Retina (tissue), 1 donor: ENCODE measurements at regions not wholly inside any gene's neighbourhood (a gene's known extent, or its start where the extent isn't known, plus 50 kb on each side); places are given as distances from the start of the nearest gene placed in this dataset.

Experiments used
- DNase-seq: peaks from one replicate; pipeline ENCODE4 v3.0.0-alpha.2; 2016

DNA sequence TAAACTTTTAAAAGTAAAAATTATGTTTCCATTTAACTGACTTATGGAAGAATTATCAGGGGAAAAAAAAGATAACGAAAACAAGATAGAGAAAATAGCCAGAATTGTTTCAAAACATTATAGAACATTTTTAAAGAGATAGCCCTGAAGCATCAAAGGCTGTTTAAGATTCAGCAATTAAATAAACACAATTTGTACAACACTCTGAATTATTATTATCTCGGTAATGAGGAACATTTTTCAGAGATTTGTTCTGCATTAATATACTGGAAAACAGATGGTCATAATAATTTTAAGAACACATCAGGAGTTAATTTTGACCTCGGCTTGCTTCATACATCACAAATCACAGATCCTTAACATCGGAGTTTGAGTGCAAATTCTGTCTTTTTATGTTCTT is 643.8 kb downstream of the SORCS1 start:
- DNase-seq, result no peak

DNA sequence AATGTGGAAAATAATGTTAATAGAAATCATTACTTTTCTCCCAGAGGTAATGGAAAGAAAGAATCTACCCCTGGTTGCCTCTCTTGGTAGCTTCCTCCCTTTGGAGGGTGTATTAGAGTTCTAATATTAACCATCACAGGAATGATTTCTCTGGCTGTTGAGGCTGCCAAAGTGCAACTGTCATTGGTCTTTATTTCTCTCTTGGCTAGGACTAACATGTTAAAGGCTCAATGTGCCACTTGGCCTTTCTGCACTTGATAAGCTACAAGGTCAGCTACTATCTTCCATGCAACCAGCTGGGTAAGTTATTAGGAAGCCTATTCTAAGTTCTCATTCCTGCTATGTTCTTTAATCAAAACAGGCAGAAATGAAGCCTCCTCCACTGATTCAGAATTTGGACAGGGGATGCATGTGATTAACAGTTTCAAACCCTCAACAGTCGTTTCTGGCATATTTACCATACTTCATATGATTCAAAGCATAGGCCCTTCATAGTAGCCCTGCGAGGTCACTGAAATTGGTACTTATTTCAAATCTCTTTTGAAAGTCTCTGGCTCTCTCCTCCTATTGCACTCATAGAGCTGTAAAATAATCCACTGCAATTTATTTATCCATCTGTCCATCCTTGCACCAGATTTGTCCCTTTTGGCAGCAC is 645.0 kb downstream of the SORCS1 start:
- no peak for DNase-seq

DNA sequence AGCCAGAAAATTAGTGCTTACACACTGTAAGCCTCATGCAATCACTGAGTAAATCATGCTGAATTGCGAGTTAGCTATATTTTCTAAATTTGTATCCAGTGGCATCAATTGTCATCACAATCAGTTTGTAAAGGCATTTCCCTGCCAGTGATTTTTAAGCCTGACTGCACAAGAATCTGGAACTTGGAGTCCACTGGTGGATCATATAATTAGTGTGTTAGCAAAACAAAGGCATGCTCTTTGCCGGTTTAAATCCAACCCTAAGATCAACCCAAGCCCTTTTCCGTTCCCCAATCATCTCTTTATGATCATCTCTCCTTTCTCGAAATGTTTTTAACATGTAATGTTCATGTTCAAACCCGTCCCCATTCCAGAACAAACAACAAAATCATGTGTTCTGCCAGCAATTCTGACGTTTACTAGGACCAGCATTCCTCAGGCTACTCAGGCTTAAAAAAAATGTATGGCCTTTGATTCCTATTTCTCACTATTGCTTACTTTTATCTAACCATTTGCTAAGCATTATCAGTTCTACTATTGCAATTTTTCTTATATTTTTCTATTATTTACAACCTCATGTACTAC is 649.2 kb downstream of the SORCS1 start:
- peak; percentile 46 for DNase-seq

DNA sequence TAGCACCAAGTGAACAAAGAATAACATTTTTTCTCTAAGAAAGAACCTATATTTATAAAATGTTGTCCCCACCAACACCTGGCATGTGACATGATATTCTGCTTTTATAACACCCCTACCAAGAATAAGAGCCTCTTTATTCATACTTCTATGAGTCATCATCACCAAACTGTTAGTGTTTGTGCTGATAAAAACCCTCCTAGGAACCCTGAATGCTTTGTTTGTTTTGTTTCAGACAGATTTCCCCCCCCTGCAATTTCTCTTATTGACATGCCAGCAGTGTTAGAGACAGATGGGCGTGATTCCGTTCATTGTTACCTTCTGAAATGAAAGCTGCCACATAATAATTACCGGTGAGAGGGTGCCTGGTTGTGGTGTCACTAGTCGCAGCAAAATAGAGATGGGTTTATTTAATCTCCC is 651.1 kb downstream of the SORCS1 start:
- DNase-seq, result no peak

DNA sequence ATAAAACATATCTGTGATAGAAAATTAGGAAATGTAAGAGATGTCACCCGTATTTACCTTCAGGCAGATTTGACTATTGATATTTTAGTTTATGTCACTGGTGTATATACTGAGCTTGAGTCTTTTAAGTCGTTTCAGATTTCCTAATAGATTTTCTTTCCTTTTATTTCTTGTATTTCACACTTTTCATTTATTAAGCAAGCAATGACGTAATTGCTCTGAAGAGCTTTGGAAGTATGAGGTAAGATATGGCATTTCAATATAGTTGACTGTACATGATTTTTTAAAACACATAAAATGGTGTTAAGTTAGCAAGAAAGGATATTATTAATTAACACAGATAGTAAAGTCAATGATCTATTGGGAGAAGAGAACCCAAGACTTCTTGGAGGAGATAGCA is 652.6 kb downstream of the SORCS1 start:
- DNase-seq, result no peak

DNA sequence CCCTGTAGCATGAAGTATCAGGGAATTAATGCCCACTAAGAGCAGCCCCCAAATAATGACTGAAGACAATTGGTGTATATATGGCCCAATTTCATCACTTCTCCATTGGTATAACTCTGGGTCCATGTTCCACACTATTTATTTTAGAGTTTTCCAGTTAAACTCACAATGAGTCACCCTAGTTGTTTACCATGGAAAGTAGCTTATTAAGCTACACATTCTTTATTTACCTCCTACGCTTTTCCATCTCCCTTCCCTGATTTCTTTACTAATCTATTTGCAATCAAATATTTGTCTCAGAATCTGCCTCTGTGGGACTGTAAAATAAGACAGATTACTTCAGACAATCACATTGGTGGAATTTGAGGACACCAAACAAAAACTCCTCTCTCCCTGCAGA is 655.6 kb downstream of the SORCS1 start:
- DNase-seq, result no peak

DNA sequence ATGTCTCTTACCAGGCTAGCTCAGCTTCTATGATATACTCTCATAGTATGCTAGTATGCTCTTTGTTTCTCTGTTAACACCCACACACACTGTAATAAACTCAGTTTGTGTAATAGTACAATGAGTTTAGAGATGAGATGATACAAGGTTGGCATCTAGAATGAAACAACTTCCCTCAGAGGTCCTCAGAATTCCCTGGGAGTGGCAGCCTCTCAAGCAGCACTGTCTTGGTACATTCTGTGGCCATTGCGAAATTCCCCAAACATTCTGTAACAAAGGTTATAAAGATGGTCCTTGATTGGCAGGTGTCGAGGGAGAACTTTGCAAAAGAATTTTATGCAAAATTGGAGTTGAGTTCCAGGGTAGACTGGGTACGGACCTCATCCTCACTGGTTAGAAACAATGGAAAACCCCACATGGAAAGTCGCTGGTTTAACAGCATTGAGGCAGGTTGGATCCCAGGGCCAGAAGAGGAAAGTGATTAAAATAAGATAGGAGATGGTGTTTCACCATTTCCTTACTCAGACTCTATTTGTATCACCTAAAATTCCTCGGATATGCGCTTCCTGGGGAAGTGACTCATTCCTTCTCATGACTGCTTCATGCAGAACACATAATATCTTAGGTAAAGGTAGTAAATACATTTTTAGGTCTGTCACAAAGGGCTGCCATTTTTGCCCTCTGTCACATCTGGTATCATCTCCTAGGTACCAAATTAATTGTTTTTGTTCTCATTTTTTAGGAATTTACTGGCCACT is 657.8 kb downstream of the SORCS1 start:
- no peak for DNase-seq

DNA sequence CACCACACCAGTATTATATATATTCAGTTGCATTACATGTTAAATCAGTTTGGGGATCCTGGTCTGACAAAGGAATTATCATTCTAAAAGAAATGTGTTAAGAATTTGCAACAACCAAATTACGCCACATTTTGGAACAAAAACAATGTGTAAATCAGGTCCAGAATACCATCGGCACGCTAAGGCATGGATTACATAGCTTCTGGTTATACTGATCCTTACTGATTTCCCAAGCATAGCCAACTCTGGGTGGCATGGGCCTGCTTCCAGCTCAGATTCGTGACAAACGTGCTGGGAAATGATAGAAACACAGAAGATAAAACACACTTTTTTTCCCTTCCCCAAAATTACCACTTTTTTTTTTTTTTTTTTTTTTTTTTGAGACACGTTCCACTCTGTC is 660.0 kb downstream of the SORCS1 start:
- DNase-seq, result no peak

DNA sequence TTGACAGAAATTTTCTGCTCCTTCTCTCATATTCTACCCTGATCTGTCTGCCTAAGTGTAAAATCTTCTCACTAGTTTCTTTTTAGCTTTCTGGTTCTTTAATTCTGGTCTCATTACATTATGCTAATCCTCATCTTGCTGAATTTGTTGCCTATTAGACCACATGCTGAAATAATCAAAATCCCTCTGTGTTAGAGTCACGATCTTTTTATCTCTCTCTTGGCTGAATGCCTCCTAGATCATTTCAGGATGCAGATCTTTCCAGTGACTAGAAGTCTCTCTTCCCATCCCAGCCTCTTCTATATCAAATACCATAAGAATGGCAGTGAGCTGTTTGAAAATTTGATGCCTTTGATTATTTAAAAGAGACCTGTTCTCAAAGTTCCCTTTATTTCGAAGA is 661.9 kb downstream of the SORCS1 start:
- no peak for DNase-seq

DNA sequence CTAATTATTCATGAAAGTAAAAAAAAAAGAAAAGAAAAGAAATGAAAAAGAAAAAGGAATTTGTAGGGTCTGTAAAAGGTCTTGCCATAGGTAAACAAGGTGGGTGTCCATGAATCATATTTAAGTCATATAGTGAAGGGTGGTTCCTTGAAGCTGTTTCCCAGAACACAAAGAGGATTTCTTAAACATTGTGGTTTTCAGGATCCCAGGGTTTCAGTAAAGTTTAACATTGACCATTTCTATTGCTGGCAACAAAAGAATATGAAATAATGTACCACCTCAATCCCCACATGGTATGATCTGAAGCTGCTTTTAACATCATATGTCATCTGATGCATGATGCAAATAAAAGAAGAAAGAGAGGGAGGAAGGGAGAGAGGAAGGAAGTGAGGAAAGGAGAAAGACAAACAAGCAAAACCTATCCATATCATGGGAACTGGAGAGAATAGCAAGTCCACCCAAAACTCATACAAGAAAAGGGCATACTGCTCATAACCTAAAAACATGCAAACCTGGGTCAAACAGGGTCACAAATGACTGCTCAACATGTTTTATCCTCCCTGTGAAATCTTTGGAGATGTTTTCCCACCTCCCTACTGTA is 663.5 kb downstream of the SORCS1 start:
- no peak for DNase-seq

DNA sequence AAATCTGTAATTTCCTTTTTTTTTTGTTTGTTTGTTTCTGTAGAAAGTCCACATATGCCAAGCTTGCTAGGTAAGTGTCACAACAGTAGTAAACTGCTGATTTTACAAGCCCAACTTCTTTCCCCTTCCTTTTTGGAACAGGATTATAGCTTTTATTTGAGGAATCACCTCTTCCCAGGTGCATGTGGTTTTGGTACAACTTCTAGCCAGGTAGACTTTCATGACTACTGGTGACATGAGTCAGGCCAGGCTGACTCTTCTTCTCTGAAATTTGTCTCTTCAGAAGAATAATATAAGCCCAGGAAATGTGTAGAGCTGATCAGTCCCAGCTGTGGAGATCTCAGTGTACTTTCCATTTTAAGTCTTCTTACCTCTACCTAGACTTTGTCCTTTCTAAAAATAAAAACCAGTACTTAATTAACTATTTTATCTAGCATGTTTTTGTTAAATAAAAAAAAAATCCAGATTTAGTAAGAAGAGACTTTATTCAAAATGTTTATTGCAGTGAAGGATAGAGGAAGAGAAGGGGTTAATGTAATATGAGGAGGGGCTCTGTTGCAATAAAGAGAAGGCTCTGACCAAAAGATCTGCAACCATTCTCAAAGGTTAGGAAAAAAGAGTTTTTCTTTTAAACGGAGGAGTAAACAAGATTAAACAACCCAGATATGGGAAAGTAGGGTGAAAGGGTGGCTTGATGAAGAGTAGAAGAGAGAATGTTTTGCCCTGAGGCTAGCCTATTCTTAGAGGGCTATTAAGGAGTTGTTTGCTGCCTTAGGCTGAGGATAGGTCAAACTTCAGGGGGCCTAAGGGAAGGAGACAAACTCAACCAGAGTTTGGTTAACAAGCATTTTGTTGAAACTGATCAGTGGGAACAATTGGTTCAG is 664.2 kb downstream of the SORCS1 start:
- no peak for DNase-seq

DNA sequence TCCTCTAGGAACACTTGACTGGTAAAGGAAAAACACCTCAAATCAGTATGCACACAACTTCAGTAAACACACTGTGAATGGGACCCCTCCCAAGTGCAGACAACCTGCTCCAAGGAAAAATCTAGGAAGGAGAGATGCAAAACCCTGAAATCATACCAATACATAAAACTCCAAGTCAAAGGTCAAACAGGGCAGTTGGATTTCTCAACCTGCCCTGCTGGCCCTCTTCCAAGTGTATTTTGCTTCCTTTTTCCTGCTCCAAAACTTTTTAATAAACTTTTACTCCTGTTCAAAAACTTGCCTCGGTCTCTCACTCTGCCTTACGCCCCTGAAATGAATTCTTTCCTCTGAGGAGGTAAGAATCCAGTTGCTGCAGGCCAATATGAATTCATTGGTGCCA is 665.1 kb downstream of the SORCS1 start:
- no peak for DNase-seq

DNA sequence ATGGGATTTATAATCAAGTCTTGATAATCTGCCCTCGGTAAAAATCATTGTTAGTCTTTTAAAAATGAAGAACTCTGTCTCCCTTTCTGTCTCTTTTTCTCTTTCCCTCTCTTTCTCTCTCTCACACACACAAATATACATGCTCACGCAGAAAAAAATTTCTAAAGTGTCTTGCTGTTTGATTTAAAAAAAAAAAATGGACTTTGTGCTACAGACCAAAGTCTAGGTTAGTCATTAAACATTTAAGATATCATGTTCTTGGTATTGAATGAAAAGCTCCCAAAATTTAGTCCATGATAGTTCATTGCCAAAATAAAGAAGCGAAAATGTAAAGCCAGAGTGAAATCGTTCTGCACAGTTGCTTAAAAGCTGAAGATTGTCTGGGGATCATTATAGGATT is 665.8 kb downstream of the SORCS1 start:
- no peak for DNase-seq

DNA sequence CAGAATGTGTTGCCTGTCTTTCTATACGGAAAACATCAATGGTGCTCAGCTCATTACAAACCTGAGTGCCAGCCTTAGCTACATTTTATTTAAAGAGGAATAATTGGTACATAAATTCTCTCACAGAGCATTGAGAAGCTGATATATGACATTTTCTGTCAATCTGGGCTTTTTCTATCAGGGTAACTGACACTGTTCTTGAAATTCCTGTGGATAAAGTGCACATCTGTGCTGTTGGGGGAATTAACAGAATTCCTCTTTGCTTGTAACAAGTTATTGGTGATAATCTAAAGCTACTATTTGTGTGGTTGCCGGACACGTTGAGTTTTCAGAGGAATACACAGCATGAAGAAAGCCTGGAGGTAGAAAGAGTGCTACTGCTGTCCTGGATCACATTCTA is 668.6 kb downstream of the SORCS1 start:
- DNase-seq, result no peak

DNA sequence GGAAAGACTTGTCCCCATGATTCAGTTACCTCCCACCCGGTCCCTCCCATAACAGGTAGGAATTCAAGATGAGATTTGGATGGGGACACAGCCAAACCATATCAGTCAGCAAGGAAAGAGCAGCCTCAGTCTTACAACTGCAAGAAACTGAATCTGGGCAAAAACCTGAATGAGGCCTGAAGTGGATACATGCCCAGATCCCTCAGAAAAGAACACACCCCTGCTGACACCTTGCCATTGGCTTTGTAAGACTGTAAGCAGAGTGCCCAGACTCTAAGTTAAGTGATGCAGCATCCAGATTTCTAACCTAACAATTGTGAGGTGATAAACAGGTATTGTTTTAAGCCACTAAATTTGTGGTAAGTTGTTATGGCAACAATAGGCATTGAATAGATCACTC is 670.8 kb downstream of the SORCS1 start:
- DNase-seq, result no peak

DNA sequence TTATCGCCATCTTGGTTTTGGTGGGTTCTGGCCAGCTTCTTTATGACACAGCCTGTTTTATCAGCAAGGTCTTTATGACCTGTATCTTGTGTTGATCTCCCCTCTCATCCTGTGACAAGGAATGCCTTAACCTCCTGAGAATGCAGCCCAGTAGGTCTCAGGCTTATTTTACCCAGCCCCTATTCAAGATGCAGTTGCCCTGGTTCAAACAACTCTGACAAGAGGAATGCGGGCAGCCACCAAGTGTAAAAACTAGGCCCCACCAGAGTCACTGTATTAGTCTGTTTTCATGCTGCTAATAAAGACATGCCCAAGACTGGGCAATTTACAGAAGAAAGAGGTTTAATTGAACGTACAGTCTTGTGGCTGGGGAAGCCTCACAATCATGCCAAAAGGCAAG is 671.3 kb downstream of the SORCS1 start:
- DNase-seq, result no peak

DNA sequence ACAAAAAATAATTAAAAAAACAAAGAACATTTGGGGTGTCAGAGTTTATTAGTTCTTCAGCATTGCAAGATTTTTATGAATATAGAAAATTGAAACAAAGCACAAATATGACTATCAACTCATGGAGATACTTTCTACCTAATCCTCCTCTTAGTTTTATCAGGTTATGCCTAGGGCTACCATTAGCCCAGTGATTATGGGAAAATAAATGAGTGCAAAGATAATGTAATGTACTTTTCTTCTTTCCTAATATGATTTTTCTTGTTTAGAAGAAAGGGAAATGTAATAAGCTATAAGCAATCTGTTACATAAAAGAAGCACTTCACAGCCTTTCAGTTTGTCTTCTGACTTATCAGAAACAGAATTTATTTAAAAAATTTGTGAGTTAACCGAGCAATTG is 676.8 kb downstream of the SORCS1 start:
- no peak for DNase-seq

DNA sequence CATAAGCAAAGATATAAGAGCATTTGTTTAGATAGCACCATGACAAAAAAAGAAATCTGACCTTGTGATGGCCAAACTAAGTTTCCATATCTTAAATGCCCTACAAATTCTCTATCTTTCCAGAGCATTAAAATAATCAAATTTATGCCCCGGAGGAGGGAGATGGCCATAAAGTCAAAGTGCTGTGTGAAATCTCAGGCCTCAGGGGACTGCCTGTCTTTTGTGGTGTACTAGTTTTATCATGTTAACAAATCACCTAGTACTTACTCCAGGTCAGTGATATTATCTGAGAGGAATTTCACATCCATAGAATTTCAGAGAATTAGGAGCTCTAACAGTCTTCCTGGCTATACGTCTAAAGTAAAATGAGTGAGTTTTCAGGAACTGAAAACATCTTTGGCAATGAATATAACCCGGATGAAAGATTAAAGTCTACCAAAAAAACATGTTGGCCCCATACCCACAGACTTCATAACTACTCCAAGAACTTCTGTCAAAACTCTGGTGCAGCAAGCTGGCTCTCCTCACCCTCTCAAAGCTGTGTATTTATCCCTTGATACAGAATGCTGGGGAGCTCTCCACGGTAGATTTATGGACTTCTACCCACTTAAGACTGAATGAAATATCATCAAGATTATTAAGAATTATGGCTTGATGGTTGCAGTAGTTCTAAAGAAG is 682.8 kb downstream of the SORCS1 start:
- DNase-seq, result no peak

DNA sequence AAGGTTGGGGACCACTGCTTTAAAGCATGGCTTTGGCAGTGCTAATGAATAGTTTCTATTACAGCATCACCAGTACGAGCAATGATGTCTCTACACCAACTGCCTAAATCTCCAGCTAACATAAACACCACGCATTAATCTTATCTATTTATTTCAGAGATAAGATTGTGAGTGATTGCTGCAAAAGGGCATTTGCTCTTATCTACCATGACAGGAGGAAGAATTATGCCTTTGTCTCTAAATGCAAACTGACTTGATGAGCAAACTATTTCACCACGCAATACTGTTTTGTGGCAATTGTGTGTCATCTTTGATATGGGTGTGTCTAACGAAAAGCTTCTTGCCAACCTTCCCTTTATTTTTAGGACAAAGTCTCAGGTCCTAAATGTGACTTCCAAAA is 684.9 kb downstream of the SORCS1 start:
- DNase-seq, result no peak

DNA sequence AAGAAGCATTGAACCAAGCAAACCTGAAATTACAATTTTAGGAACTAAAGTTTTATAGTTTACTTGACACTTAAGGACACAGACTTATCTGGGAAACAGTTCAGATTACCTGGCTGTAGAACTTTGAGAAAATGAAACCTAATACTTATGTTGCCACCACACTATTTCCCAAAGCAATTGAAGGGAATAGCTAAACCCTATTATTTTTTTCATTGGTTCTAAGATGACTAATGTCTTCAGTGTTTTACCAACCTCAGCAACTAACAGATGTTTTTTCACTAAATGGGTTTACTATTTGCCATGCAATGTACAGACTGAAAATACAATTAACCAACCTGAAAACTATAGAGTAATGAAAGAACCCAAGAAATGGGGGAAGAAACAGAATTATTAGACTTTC is 689.6 kb downstream of the SORCS1 start:
- DNase-seq, result no peak

DNA sequence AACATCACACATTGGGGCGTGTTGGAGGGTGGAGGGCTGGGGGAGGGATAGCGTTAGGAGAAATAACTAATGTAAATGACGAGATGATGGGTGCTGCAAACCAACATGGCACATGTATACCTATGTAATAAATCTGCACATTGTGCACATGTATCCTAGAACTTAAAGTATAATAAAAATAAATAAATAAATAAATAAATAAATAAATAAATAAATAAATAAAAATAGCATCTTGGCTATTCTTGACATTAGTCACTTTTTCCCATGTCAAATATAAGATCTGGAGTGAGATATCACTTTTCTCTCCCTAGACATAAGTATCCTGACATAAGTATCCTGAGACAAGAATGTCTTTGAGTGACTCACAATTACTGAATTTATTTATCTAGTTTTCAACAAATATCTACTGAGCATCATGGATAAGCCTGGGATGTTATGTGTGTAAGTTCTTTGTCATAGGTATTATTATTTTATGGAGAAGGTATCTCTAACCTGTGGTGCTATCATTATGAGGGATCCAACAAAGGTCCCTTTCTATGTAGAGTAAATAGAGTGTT is 691.3 kb downstream of the SORCS1 start:
- no peak for DNase-seq

DNA sequence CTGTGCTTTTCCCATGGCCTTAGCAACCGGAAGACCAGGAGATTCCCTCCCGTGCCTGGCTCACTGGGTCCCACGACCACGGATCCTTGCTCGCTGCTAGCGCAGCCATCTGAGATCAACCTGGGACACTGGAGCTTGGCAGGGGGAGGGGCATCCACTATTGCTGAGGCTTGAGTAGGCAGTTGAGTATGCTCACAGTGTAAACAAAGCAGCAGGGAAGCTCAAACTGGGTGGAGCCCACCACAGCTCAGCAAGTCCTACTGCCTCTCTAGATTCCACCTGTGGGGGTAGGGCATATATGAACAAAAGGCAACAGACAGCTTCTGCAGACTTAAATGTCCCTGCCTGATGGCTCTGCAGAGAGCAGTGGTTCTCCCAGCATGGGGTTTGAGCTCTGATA is 697.0 kb downstream of the SORCS1 start:
- no peak for DNase-seq
